Esophagus muscularis mucosa (tissue), 4 donors: ENCODE measurements at regions not wholly inside any gene's neighbourhood (a gene's known extent, or its start where the extent isn't known, plus 50 kb on each side); places are given as distances from the start of the nearest gene placed in this dataset.
"Not testable (repeated sequence)": the region's sequence is repeated elsewhere in the genome, so short reads cannot be mapped to it uniquely, and the experiment has no call there.

Experiments used
- DNase-seq: peaks from one replicate; pipeline ENCODE4 v3.0.0-alpha.2; 2017; ENCODE audit errors: extremely low spot score
- H3K27ac ChIP-seq, 4 donors: fragments of 200-600 bp; sonication (generic); replicated peaks in 1 of 4; 1 replicate in 3 of 4; 2 replicates in 1 of 4; pipeline ENCODE4 v1.5.1; 2016 to 2019; ENCODE audit warnings: mild to moderate bottlenecking in 1 of 4
- H3K27me3 ChIP-seq, 4 donors: fragments of 200-600 bp; sonication (generic); one replicate each; pipeline versions ENCODE4 v1.5.1 to v1.6.0; 2016 to 2019
- H3K36me3 ChIP-seq, 4 donors: fragments of 200-600 bp; sonication (generic); one replicate each; pipeline ENCODE4 v1.5.1; 2016 to 2019
- H3K4me1 ChIP-seq, 4 donors: fragments of 200-600 bp; sonication (generic); one replicate each; pipeline ENCODE4 v1.5.1; 2016 to 2019
- H3K4me3 ChIP-seq, 4 donors: fragments of 200-600 bp; sonication (generic); 1 replicate in 2 of 4; 2 replicates in 2 of 4; pipeline ENCODE4 v1.5.1; 2016 to 2019; ENCODE audit warnings: mild to moderate bottlenecking in 4 of 4, moderate library complexity in 1 of 4
- H3K9me3 ChIP-seq, 4 donors: fragments of 200-600 bp; sonication (generic); 1 replicate in 3 of 4; 2 replicates in 1 of 4; pipeline ENCODE4 v1.5.1; 2016 to 2019
- CTCF ChIP-seq, 3 experiments: fragments of 200-600 bp in 2 of 3; fragments of 450-650 bp in 1 of 3; sonication (generic) in 2 of 3; IDR thresholded peaks; one replicate each; pipeline ENCODE4 v1.5.1; 2017 to 2019; ENCODE audit warnings: antibody characterized with exemption in 3 of 3, mild to moderate bottlenecking in 2 of 3, moderate library complexity in 1 of 3
- EP300 ChIP-seq: sonication (generic); formaldehyde crosslinking; IDR thresholded peaks from one replicate; pipeline ENCODE4 v1.6.1; 2017; ENCODE audit warnings: antibody characterized with exemption
- POLR2A ChIP-seq: fragments of 450-650 bp; IDR thresholded peaks from one replicate; pipeline ENCODE4 v1.6.1; 2017; ENCODE audit warnings: antibody characterized with exemption, moderate library complexity, mild to moderate bottlenecking, low read depth
- POLR2AphosphoS5 ChIP-seq, 2 donors: sonication (generic); formaldehyde crosslinking; IDR thresholded peaks; one replicate each; pipeline ENCODE4 v1.6.1; 2017; ENCODE audit warnings: antibody characterized with exemption in 2 of 2
- WGBS: methylation state at CpG from one replicate; pipeline ENCODE4 v1.1.5; 2018; 5-methylcytosine and 5-hydroxymethylcytosine counted together
- intact Hi-C: fragments of 100-400 bp; cut with DNase I; formaldehyde crosslinking; loops from one replicate; pipeline ENCODE4 v1.15.1; 2023

- Histone ChIP-seq H3K4me1 (no peaks in the 10 kb centered on the region), H3K27me3 (no peaks in the 10 kb centered on the region), H3K9me3 (no peaks in the 10 kb centered on the region), H3K27ac (no peak overlapping the region), H3K36me3 (no peaks in the 10 kb centered on the region), H3K4me3 (no peak overlapping the region)
- no peak for DNase-seq
- intact Hi-C loops, result no loop called here
- WGBS, result 87% methylated on average over 5 of the region's 5 CpGs
- no peak for TF ChIP-seq POLR2A
- no peak for TF ChIP-seq CTCF (IDR thresholded peaks at IDR 0.05)
- TF ChIP-seq EP300, result no peak
- no peak for TF ChIP-seq POLR2AphosphoS5 (IDR thresholded peaks at IDR 0.05)
Observed at GRCh38 chr10:33588974-33589600, 254.6 kb upstream of the NRP1 start.

GRCh38 chr10:33584596-33584995 lies 250.1 kb upstream of the NRP1 start:
- H3K4me3 ChIP-seq, H3K9me3 ChIP-seq: not testable (repeated sequence)
- WGBS, result 96% methylated on average over 3 of the region's 3 CpGs

GRCh38 chr10:33579996-33580395 lies 245.5 kb upstream of the NRP1 start:
- intact Hi-C loops, result no loop called here
- no peaks in the 10 kb centered on the region for H3K4me1 ChIP-seq
- no peak overlapping the region for H3K27ac ChIP-seq
- H3K36me3 ChIP-seq, result no peaks in the 10 kb centered on the region
- no peaks in the 10 kb centered on the region for H3K27me3 ChIP-seq
- DNase-seq, result no peak
- 68% methylated on average over 3 of the region's 3 CpGs for WGBS
- H3K9me3 ChIP-seq, result no peaks in the 10 kb centered on the region
- TF ChIP-seq POLR2AphosphoS5 (IDR thresholded peaks at IDR 0.05) (no peak), POLR2A (no peak), EP300 (no peak), CTCF (IDR thresholded peaks at IDR 0.05) (no peak)
- H3K4me3 ChIP-seq, result no peak overlapping the region

More at GRCh38 chr10:33584596-33584995, 250.1 kb upstream of the NRP1 start:
- H3K27me3 ChIP-seq, H3K36me3 ChIP-seq, H3K27ac ChIP-seq, DNase-seq, H3K4me1 ChIP-seq, intact Hi-C loops: not testable (repeated sequence)

GRCh38 chr10:33573606-33574005 lies 239.1 kb upstream of the NRP1 start:
- TF ChIP-seq POLR2A (no peak), POLR2AphosphoS5 (IDR thresholded peaks at IDR 0.05) (no peak), EP300 (no peak), CTCF (IDR thresholded peaks at IDR 0.05) (no peak)
- no peaks in the 10 kb centered on the region for H3K4me1 ChIP-seq
- DNase-seq, result no peak
- H3K27me3 ChIP-seq, result no peaks in the 10 kb centered on the region
- H3K27ac ChIP-seq, result no peak overlapping the region
- intact Hi-C loops, result no loop called here
- 98% methylated on average over 2 of the region's 2 CpGs for WGBS
- no peaks in the 10 kb centered on the region for H3K36me3 ChIP-seq
- no peak overlapping the region for H3K4me3 ChIP-seq
- no peaks in the 10 kb centered on the region for H3K9me3 ChIP-seq

GRCh38 chr10:33571616-33572015 lies 237.1 kb upstream of the NRP1 start:
- Histone ChIP-seq H3K36me3 (no peaks in the 10 kb centered on the region), H3K9me3 (no peaks in the 10 kb centered on the region), H3K27ac (no peak overlapping the region), H3K27me3 (no peaks in the 10 kb centered on the region), H3K4me1 (no peaks in the 10 kb centered on the region), H3K4me3 (no peak overlapping the region)
- whole genome bisulfite sequencing, result 100% methylated on average over 1 of the region's 1 CpG
- TF ChIP-seq POLR2A (no peak), POLR2AphosphoS5 (IDR thresholded peaks at IDR 0.05) (no peak), EP300 (no peak)
- intact Hi-C loops, result no loop called here
- DNase-seq, result no peak

- no peaks in the 10 kb centered on the region for H3K36me3 ChIP-seq
- H3K4me1 ChIP-seq, result no peaks in the 10 kb centered on the region
- DNase-seq, result no peak
- intact Hi-C loops, result no loop called here
- H3K27me3 ChIP-seq, result no peaks in the 10 kb centered on the region
- H3K9me3 ChIP-seq, result no peaks in the 10 kb centered on the region
- 81% methylated on average over 3 of the region's 3 CpGs for WGBS
- H3K27ac ChIP-seq, result no peak overlapping the region
- TF ChIP-seq POLR2A (no peak), EP300 (no peak), POLR2AphosphoS5 (IDR thresholded peaks at IDR 0.05) (no peak), CTCF (IDR thresholded peaks at IDR 0.05) (no peak)
- H3K4me3 ChIP-seq, result no peak overlapping the region
Observed at GRCh38 chr10:33570495-33570894, 236.0 kb upstream of the NRP1 start.
